Left colon (tissue), 2 donors: ENCODE measurements at regions not wholly inside any gene's neighbourhood (a gene's known extent, or its start where the extent isn't known, plus 50 kb on each side); places are given as distances from the start of the nearest gene placed in this dataset.
"Not testable (repeated sequence)": the region's sequence is repeated elsewhere in the genome, so short reads cannot be mapped to it uniquely, and the experiment has no call there.

ENCODE experiments used
- ATAC-seq: fragments of 200-7000 bp; cut with Tn5 transposase; one replicate; pipeline ENCODE4 v1.9.1; 2020; ENCODE audit warnings: mild to moderate bottlenecking, moderate library complexity
- DNase-seq, 2 donors: peaks; one replicate each; pipeline ENCODE4 v3.0.0-alpha.2; 2020
- intact Hi-C, 2 donors: fragments of 100-400 bp; cut with DNase I in 1 of 2; cut with micrococcal nuclease in 1 of 2; formaldehyde crosslinking; loops; one replicate each; pipeline versions ENCODE4 v1.11.2 to v1.14.0; 2022; cut with DNase I, micrococcal nuclease
- donor health status: DM: no; HTN: no; CAD: no.
- donor health status: DM: yes; HTN: yes; CAD: no.

DNA sequence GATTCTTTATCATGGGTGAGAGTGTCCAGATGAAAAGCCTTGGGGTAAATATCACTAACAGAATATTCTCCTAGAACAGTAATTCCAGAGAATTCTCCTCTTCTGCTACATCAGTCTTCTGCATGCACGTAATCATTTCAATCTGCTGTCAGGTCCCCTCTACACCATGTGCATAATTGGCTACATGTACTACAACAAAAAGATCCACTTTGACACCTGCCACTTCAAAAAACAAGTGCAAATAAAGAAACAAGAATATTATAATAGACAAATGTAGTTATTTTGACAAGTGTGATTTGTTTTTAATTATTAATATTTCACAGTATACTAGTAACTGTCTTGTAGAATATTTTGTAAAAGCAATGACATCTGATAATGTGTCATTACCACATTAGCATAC is 154.2 kb downstream of the SAMD5 start:
- ATAC-seq, result no peak
- intact Hi-C loops, result no loop called here

DNA sequence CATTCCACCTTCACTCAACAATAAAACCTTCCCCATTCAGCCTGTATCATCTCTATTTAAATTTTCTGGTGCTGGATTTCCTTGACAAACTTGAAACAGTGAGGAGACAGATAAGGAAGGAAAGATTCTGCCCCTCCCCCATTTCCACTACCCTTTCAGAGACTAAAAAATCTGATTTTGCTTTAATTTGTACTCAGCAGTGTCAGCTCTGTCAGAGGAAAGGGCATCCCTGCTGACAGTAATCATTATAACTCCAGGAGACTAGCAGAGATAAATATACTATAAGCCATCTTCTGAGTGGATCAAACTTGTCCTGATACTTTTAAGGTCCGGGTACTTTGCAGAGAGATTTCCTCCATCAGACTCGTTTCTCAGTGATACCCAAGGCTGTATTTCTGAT is 155.6 kb downstream of the SAMD5 start:
- ATAC-seq, result no peak
- intact Hi-C loops, result no loop called here
- DNase-seq, result no peak

More for the DNA sequence above, 154.2 kb downstream of the SAMD5 start:
- DNase-seq, result no peak

DNA sequence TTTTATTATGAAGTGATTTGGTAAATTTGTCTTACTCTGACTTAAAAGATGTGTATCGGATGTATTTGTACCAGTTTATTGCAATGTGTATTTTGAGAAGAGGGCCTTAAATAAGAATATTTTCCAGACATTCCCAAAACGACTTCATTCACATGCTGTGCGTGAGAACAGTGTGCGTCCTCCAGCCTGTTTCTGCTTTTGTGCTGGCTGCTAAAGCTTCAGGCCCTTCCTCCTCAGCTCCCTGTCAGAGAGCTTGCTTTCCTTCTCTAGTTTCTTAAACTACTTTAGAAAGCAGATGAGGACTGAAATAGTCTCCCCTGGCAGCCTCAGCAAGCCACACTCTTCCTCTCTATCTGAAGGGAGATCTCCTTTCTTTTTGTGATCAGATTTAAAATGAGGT is 157.8 kb downstream of the SAMD5 start:
- DNase-seq, result no peak
- intact Hi-C loops, result no loop called here
- no peak for ATAC-seq

DNA sequence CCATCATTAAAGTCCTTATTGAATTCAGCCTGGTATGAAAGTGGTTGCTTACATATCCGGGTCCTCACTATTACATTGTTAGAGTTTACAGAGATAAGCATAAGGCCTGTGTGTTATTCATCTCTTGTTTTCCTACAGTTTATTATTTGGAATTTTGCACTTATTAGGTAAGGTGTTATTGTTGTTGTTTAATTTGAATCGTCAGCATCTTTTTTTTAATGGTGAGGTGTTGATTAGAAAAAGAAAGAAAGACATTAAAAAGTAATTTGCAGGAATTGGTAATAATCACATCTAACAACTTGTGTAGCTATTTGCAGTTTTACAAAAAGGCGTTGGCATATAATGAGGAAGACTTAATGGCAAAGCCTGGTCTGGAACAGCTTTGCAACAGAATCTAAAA is 158.6 kb downstream of the SAMD5 start:
- no peak for ATAC-seq
- intact Hi-C loops, result no loop called here
- DNase-seq, result no peak

DNA sequence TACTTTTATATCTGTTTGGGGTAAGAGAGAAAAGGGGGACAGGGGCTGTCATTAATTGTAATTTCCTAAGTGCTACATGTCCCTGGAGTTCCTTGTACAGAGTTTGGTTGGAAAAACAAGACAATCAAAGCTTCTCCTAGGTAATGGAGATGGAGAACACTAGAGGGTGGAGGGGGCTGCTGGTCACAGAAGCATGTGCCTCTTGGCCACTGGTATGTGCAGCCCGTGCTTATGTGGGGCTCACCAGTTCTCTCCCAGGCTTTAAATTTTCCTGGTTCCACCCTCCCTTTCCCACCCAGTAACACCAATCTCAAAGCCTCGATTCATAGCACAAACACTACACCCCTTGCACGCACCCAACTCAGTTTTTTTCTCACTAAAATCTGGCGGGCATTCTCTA is 165.6 kb downstream of the SAMD5 start:
- no peak for ATAC-seq
- no peak for DNase-seq
- intact Hi-C loops, result no loop called here

- intact Hi-C loops, result no loop called here
- DNase-seq, result no peak
- ATAC-seq, result no peak
Measured at GRCh38 chr6:147674794-147675193, 166.3 kb downstream of the SAMD5 start.

DNA sequence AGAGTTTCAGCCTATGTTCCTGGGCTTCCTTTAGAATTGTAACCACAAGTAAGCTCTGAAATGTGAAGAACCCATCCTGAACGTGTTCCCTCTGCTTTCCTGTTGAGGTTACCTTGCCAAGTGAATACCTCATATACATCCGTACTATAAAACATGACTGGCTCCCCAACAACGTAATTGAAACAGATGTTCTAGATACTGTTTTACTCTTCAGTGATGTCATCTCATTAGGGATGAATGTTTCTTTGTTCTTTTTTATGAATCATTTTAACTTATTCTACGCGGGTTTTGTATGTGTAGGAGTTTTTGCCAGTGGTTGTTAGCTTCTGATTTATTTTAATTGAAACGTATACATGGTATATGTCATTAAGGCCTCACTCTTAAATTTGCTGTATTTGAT is 166.8 kb downstream of the SAMD5 start:
- intact Hi-C loops, result no loop called here
- DNase-seq (no peak), ATAC-seq (no peak)

DNA sequence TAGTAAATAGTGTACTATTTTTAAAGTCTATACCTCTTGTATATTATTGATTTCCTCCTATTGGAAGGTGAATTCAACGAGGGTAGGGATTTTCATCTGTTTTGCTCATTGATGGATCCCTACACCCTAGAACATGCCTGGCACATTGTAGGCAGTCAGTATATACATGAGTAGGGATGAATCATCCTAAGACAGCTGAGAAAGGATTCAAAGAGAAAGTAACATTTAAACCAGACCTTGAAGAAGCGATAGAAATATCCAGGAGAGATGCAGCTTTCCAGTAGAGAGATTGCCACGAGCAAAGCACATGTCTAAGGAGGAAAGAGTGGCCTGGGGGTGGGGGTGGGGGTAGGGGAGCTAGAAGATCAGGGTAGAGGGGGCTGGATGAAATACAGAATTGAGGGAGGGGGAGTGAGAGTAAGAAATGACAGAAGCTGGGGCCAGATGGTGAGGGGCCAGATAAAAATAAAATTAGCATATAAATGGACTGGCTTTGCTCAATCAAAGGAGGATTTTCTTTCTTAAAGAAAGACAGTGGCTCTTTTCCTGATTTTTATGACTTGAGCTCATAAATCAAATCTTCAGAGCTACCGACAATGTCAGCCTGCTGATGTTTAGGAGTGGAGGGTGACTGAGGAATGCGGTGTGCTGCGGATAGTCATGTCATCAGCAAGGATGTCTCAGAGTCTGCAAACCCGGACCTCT is 168.2 kb downstream of the SAMD5 start:
- DNase-seq (no peak), ATAC-seq (no peak)
- intact Hi-C loops, result no loop called here

DNA sequence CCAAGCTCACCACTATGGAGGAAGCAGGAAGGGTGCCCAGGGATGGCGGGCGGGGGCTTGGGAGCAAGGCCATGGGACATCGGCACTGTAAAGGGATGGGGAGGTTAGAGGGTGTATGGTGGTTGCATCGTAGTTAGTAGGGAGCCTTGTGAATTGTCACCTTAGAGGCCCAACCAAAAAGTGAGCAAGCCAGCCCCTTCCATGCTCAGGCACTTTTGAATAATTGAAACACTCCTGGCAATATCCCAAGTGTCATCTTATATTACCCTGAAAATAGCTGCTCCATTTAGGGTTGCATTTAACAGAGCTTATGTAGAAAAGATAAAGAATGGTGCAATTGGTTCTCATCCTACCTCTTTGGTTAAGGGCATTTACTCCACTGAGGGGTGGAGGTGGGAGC is 169.2 kb downstream of the SAMD5 start:
- DNase-seq (no peak), ATAC-seq (no peak)
- intact Hi-C loops, result no loop called here

- intact Hi-C loops, result no loop called here
- no peak for DNase-seq
- ATAC-seq, result no peak
Measured at GRCh38 chr6:147678253-147678652, 169.8 kb downstream of the SAMD5 start.

GRCh38 chr6:147684906-147685305 is 176.4 kb downstream of the SAMD5 start:
- DNase-seq, result no peak
- no peak for ATAC-seq
- intact Hi-C loops, result no loop called here

- intact Hi-C loops, result no loop called here
- ATAC-seq (no peak), DNase-seq (no peak)
Measured at GRCh38 chr6:147689398-147689797, 180.9 kb downstream of the SAMD5 start.

GRCh38 chr6:147691446-147691845 is 183.0 kb downstream of the SAMD5 start:
- intact Hi-C loops, result no loop called here
- DNase-seq (no peak), ATAC-seq (no peak)

DNA sequence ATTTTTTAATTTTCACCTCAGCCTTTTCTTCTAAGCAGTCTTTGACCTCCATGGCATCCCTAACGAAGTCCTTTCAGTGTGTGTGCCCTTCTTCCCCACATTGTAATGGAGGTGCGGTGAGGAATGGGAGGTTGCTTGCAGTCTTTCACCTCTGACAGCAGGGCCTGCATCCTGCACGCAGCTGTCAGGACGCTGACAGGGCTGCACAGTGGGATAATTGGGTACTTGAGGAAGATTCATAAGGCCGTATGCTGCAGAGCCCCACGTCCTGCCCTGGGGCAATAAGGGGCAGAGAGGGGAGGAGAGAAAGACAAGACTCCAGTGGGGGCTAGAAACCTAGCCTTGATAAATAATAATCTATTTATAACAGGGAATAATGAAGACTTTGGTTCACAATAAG is 184.7 kb downstream of the SAMD5 start:
- DNase-seq (no peak), ATAC-seq (no peak)
- intact Hi-C loops, result no loop called here

DNA sequence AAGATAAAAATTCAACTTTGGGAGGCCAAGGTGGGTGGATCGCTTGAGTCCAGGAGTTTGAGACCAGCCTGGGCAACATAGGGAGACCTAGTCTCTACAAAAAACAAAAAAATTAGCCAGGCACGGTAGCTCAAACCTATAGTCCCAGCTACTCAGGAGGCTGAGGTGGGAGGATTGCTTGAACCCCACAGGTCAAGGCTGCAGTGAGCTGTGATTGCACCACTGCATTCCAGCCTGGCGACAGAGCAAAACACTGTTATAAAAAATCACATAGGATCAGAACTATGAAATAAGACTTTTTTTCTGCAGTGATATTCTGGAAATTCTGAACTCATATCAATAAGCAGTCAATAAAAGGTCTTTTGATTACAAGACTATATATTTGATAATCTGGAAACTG is 186.1 kb downstream of the SAMD5 start:
- intact Hi-C loops, ATAC-seq: not testable (repeated sequence)

DNA sequence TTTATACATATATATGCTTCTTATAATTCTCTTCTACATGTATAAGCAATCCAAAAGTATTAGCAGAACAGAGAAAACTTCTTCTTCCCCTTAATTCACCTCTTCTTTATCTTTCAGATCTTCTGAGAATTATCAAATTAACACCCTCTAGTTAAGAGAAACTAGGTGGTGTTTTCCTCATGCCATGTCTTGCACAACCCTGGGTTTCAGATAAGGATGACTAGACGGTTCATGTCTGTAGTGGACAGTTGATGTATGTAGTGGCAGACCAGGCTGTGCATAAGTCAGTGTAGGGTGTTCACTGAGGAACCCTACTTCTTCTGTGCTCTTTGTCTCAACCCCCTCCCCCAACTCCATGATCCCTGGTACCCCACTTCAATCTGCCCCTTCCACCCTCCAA is 187.3 kb downstream of the SAMD5 start:
- ATAC-seq, result no peak
- no peak for DNase-seq
- intact Hi-C loops, result no loop called here

More for the DNA sequence above, 186.1 kb downstream of the SAMD5 start:
- DNase-seq, result not testable (repeated sequence)

DNA sequence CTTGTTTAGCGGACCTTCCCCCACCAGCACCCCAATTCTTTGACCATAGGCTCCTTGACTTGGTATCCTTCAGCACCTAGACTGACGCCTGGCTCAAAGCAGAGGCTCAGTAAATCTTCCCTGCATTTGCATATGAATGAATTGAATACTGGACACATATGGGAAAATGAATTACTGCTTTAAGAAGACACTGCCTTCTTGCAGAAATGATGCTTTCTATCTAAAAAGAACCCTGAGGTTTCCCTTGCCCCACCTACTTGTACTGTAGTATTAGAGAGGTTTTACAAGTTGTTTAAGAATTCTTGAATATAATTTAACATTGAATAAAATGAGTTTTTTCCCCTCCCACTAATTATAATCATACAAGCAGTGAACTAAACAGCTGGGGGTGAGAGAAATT is 190.7 kb downstream of the SAMD5 start:
- ATAC-seq, result no peak
- no peak for DNase-seq
- intact Hi-C loops, result no loop called here

DNA sequence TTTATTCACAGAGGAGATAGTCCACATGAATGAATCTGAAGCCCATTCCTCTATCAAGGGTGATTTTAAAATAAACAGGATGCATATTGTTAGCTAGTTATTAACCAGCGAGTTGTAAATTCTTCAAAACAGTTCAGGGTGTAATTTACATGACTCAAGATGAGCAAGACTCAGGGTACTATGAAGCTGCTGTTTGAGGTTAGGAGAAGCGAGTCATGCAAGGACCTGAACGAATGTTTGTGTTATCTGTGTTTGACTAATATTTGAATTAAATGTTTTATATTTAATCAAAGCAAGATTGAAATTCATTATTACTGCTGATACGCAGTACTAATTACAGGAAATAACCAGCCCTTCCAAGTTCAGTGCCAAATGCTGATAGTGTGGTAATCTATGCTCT is 191.1 kb downstream of the SAMD5 start:
- DNase-seq (no peak), ATAC-seq (no peak)

DNA sequence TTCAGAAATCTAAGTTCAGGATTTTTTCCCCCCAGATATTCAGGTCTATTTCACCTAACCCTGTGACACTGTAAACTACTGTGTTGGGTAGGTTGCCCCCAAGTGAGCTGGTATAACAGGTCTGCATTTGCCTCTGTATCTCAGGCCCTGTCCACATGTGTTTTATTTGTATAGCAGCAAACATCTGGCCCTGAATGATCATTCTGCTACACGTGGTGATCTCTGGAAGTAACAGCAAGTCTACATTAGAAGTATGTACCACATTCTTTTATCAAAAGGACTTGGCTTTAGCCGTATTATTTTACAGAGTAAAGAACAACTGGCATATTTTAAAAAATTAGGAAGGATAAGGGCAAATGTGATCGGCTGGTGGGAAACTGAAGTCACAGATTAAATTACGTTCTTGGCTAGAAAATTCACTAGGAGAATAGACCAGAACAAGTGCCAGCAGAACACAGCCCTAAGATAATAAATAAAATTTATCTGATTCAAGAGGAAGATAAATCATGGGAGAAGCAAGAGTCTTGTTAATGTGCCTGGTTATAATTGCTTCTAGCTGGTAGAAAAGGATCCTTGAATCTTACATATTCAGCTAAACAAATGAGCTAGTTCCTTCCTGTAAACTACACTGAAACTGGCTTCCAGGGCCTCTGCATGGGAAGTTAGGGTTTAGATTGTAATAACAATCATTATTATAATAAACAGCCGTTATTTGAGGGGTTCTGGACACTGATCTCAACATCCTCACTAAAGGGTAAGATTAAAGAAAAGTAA is 192.1 kb downstream of the SAMD5 start:
- DNase-seq (no peak), ATAC-seq (no peak)
- intact Hi-C loops, result no loop called here

More for the DNA sequence above, 191.1 kb downstream of the SAMD5 start:
- intact Hi-C loops, result no loop called here

DNA sequence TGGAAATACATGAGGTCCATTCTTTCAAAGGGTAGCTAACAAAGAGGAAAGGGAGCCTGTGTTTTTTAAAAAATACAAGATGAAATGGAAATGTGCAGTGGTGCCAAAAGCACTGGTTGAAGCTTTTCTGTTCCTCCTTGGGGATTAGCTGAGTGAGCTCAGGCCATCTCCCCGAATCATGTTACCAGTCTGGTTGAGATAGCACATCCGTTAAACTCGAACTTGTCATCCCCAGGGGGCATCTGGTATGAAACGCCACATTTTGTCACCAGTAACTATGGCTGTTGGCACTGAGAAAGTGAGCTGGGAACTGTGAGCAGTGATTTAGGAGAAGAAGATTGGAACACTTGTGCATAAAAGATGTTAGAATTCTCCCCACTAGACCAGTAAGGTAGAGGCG is 196.2 kb downstream of the SAMD5 start:
- DNase-seq, result no peak
- ATAC-seq, result no peak
- intact Hi-C loops, result no loop called here

DNA sequence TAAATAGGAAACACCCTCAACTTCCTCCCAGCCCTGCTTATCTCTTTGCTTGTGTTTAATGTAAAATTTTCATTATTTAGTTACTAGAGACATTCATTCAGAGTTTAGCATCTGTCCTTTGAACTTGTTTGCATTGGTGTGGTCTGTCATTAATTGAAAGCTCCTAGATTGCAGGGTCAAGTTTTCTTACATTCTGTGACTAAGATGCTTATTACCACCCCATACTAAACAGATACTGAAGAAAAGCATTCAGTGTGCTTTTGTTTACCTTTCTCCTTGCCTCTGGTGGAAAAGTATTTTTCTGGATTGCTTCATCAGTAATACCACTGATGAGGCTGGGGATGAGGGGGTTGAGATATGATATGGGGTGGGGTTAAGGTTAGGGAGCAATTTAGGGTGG is 199.0 kb downstream of the SAMD5 start:
- intact Hi-C loops, result no loop called here
- ATAC-seq, result no peak
- DNase-seq, result no peak
